Posterior vena cava (tissue), 2 donors: ENCODE measurements at regions not wholly inside any gene's neighbourhood (a gene's known extent, or its start where the extent isn't known, plus 50 kb on each side); places are given as distances from the start of the nearest gene placed in this dataset.

Experiments
- DNase-seq: peaks from one replicate; pipeline ENCODE4 v3.0.0-alpha.2; 2020; ENCODE audit warnings: low spot score
- intact Hi-C, 2 donors: fragments of 100-400 bp; cut with DNase I; formaldehyde crosslinking; loops; one replicate each; pipeline versions ENCODE4 v1.14.1 to v1.14.2; 2022 to 2023
- donor health status: DM: yes; HTN: yes; CAD: no.
- donor health status: DM: yes; HTN: yes; CAD: no.

DNA sequence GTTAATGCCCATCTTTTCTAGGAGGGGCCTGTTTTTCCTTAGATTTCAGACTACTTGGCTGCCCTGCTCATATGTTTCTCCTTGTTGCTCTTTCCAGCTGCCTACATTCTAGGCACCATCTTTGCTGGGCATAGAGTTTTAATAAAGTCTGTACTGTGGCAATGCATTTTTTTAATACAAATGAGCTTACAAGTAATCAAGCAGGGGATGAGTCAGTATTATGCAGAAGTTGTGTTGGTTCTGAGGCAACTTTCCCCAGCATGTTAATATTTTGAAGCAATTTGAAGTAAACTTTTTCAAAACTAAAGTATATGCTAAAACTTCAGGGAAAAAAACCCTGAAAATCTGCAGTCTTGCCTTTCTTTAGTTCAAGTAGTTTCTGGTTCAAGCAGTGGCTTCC, 372.0 kb upstream of the GATB start:
- DNase-seq: no peak
- intact Hi-C loops: no loop called here

DNA sequence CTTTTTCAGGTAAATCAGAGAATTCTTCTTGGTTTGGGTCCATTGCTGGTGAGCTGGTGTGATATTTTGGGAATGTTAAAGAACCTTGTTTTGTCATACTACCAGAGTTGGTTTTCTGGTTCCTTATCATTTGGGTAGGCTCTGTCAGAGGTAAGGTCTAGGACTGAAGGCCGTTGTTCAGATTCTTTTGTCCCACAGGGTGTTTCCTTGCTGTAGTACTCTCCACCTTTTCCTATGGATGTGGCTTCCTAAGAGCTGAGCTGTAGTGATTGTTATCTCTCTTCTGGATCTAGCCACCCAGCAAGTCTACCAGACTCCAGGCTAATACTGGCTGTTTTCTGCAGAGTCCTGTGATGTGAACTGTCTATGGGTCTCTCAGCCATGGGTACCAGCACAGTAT, 367.5 kb upstream of the GATB start:
- intact Hi-C loops: no loop called here
- DNase-seq: no peak

DNA sequence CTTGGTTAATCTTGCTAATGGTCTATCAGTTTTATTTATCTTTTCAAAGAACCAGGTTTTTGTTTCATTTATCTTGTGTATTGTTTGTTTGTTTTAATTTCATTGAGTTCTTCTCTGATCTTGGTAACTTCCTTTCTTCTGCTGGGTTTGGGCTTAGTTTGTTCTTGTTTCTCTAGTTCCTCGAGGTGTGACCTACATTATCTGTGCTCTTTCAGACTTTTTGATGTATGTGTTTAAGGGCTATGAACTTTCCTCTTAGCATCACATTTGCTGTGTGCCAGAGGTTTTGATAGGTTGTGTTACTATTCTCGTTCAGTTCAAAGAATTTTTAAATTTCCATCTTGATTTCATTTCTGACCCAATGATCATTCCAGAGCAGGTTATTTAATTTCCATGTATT, 365.4 kb upstream of the GATB start:
- intact Hi-C loops: no loop called here
- no peak for DNase-seq

DNA sequence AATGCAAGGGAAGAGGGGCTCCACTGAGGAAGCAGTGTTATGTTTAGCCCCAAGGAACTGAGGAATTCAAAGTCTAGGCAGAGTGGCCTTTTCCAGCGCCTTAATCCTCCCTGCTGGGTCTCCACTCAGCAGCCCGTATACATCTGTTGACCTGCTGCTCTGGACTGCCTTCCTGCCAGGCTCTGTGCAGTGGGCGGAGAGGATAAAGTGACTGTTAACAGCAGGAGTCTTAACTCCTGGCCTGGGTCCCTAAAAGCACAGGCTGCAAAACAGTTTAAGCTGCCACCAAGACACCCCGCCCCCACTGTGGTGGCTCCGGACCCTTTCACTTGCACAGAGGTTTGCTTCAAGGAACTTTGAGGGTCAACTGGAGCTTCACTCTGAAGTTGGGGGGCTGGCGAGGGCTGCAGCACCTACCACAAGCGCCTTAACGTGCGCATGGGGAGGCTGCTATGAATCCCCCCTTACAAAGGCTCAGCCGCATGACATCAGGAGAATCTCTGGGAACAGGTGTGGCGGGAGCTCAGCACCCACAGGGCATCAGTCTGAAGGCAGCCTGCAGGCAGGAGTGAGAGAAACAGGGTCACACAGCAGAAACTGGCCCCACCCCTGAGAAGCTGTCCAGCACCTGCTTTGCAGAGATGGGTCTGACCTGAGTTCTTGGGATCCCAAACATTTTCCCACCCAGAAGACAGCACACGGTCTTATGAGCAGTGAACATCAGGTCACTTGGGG, 358.2 kb upstream of the GATB start:
- intact Hi-C loops: no loop called here
- no peak for DNase-seq

DNA sequence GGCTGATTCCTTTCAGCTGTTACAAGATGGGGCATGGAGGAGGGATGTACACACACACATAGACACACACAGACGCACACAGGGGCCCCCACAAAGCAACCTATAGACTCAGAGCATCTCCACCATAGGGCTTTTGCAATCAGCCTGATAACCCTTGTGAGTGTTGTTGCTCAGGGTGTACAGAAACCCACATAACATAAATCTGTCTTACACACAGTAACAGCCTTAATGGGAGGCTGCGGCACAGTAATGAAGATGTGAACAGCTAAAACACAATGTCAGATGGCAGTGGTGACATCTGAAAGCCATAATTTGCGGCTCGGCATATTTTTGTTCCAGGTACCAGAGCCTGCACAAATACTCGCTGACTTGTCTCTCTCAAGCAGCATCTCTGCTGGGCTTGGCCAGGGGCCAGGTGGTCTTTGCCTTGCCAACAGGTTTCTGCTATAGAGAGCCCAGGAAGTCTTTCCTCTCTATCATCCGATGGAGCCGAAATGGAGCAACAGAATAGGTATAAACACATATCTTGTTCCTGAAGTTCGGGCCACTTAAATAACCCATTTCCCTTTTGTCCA, 357.2 kb upstream of the GATB start:
- DNase-seq: no peak
- intact Hi-C loops: no loop called here

DNA sequence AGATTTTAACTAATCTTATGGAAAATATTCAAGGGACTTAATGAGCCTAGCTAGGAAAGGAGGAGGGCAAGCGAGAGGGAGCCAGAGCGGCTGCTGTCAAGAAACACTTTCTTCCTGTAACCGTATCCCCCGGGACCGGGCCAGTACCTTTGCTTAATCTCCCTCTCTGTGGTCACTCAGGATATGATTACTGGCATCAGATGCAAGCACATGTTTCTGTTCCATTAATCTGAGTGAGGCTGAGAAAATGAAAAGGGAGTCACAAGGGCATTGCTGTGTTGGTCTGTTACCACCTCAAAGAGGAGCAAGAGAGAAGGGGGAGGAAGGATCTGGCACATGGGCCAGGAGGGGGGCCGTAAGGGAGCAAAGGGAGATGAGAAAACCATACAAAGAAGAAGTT, 356.7 kb upstream of the GATB start:
- intact Hi-C loops: no loop called here
- no peak for DNase-seq

GRCh38 chr4:152117054-152117453, 356.2 kb upstream of the GATB start:
- intact Hi-C loops: no loop called here

GRCh38 chr4:152115794-152116193, 355.0 kb upstream of the GATB start:
- no peak for DNase-seq

More at GRCh38 chr4:152117054-152117453, 356.2 kb upstream of the GATB start:
- DNase-seq: no peak

DNA sequence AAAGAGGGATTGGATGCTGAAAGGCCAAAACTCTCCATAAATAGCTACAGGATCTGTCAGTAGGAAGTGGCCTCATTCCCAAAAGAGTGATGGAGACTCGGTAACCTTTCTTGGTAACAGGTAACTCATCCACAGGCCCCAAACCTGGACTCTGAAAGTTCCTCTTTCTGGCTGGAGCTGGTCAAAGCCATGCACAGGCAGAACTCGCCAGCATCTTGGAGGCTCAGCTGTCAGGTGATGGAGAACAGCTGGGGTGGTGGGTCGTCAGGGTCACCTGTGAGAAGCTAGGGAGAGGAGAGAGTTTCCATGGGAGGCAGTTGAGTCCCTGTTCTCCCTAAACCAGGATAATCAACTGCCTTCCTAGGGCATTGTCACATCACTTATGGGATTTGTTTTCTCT, 354.3 kb upstream of the GATB start:
- DNase-seq: no peak
- intact Hi-C loops: no loop called here

More at GRCh38 chr4:152115794-152116193, 355.0 kb upstream of the GATB start:
- intact Hi-C loops: no loop called here

GRCh38 chr4:152114562-152114961, 353.8 kb upstream of the GATB start:
- intact Hi-C loops: no loop called here
- no peak for DNase-seq

DNA sequence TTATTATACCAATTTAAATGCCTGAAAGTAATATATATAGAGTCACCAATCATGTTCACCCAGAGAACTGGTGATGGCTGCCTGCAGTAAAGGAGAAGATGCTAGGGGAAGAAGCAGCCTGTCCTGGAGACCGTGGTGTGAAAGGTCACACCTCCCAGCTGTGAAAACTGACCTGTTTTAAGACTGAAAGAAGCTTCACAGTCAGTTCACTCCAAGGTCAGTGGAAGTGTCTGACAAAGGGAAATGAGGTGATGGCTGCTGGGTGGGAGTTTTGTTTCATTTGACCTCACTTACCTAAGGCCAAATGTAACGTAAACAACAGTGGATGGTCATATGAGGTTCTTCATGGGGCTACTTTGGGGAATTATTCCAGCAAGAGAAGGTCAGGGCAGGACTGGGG, 352.1 kb upstream of the GATB start:
- no peak for DNase-seq
- intact Hi-C loops: no loop called here

DNA sequence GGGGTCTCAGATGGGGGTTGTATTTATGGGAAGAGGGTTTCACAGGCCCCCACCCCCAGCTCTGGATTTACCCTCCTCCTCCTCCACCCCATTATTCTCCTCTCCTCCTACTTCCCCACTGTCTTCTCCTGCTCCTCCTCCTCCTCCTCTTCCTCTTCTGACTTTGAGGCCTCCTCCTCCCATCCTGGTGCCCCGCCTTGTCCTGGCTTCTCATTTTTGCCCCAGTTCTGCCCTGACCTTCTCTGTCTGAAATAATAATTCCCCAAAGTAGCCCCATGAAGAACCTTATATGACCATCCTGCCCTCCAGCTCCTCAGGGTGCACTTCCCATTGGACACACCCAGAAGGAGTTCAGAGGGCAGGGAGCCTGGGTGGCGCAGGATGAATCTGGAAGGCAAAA, 351.4 kb upstream of the GATB start:
- intact Hi-C loops: no loop called here
- DNase-seq: no peak

- DNase-seq: no peak
- intact Hi-C loops: no loop called here
Observed at GRCh38 chr4:152110780-152111179, 350.0 kb upstream of the GATB start.

- intact Hi-C loops: no loop called here
- no peak for DNase-seq
Observed at GRCh38 chr4:152109531-152110509, 349.0 kb upstream of the GATB start.

DNA sequence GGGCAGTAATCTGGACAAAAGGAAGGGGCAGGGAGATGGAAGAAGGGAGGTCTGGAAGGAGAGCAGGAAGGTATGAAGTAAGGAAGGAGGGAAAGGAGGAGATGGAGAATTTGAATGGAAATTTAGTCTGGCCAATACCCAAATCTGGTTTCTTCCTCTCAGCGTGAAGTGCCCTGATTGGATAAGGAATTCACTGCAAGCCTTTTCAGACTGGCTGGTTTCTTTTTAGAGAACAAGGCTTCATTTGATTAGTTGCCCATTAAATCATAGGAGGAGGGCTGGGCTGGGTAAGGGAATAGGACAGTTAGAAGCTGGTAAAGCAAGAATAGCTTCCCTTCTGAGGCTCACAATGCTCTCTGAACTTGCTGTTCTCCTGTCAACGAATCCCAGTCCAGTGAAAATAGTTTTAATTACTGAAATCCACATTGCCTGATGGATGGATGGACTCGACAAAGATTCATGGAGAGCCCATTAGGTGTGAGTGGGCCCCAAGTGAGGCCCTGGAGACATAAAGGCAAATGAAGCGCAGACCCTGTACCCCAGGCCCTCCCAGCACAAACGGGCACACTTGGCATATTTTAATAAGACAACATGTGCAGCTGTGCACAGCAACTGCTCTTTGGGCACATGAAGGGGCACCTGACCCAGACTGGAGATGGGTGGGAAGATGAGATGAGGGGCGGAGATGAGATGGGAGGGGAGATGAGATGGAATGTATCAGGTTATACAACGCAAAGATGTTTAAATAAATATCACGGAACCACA, 347.1 kb upstream of the GATB start:
- DNase-seq: no peak
- intact Hi-C loops: no loop called here

- intact Hi-C loops: no loop called here
- no peak for DNase-seq
Observed at GRCh38 chr4:152106781-152107321, 346.0 kb upstream of the GATB start.

DNA sequence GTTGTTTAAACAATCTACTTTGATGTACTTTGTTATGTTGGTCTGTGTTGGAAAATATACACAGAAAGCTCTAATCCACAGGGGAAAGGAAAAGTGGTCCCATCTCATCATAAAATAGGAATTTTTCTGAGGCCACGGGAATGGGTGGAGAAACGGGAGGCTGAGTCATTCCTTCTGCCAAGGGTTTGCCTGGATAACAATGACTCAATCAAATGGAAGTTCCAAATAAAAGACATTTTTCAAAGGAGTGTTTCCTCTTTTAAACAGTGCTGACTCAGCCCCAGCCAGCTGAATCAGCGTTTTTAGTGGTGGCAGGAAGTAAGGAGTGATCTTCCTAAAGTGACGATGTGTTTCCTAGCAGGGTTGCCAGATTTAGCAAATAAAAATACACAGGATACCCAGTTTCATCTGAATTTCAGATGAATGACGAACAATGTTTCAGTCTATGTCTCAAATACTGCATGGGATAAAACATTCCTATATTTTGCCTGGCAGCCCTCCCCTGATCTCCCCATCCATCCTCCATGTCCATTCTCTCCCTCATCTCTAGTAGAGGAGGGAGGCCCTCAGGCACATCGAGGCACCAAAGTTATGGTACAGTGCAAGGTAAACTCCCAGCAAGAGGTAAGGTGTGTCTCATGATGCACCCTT, 345.4 kb upstream of the GATB start:
- intact Hi-C loops: no loop called here

GRCh38 chr4:152104901-152105357, 344.1 kb upstream of the GATB start:
- no peak for DNase-seq
- intact Hi-C loops: no loop called here

More for the DNA sequence above, 345.4 kb upstream of the GATB start:
- DNase-seq: peak; percentile 96

DNA sequence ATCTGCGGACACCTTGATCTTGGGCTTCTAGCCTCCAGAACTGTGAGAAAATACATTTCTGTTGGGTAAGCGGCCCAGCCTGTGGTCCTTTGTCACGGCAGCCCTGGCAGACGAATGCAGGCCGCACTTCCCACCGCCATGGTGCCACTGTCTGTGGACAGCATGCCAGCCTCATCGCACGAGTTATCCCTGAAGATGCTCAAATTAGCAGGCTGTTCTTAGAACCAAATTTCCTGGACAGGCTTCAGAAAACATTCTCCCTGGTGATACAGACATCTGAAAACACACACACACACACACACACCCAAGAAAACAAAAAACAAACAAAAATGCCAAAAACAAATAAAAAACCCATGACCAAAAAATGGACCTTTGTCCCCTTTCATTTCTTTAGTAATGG, 343.5 kb upstream of the GATB start:
- intact Hi-C loops: no loop called here

More for the DNA sequence above, 343.5 kb upstream of the GATB start:
- no peak for DNase-seq
